CD4-positive, alpha-beta T cell treated with Interleukin-6 at 100 ng/mL for 8 hours (primary cell): ENCODE measurements at regions not wholly inside any gene's neighbourhood (a gene's known extent, or its start where the extent isn't known, plus 50 kb on each side); places are given as distances from the start of the nearest gene placed in this dataset.
"Not testable (repeated sequence)": the region's sequence is repeated elsewhere in the genome, so short reads cannot be mapped to it uniquely, and the experiment has no call there.

Experiments used
- DNase-seq: peaks from one replicate; pipeline ENCODE4 v3.0.0-alpha.2; 2020; ENCODE audit warnings: mixed read lengths, low spot score

- not testable (repeated sequence) for DNase-seq
Observed at GRCh38 chr6:133790756-133791155, 98.2 kb upstream of the TCF21 start.

- not testable (repeated sequence) for DNase-seq
Observed at GRCh38 chr6:133795051-133795450, 93.9 kb upstream of the TCF21 start.

- no peak for DNase-seq
Observed at GRCh38 chr6:133796235-133796634, 92.7 kb upstream of the TCF21 start.

GRCh38 chr6:133799043-133799442 lies 89.9 kb upstream of the TCF21 start:
- DNase-seq: no peak

- DNase-seq: no peak
Observed at GRCh38 chr6:133802861-133803260, 86.1 kb upstream of the TCF21 start.

- DNase-seq: no peak
Observed at GRCh38 chr6:133804265-133804664, 84.6 kb upstream of the TCF21 start.

- DNase-seq: no peak
Observed at GRCh38 chr6:133805876-133806275, 83.0 kb upstream of the TCF21 start.

GRCh38 chr6:133806382-133807140 lies 82.4 kb upstream of the TCF21 start:
- DNase-seq: no peak

GRCh38 chr6:133807501-133807900 lies 81.4 kb upstream of the TCF21 start:
- no peak for DNase-seq

GRCh38 chr6:133809406-133809805 lies 79.5 kb upstream of the TCF21 start:
- DNase-seq: no peak

GRCh38 chr6:133811557-133811956 lies 77.4 kb upstream of the TCF21 start:
- no peak for DNase-seq

GRCh38 chr6:133812446-133812845 lies 76.5 kb upstream of the TCF21 start:
- DNase-seq: not testable (repeated sequence)

- no peak for DNase-seq
Observed at GRCh38 chr6:133814238-133814637, 74.7 kb upstream of the TCF21 start.

GRCh38 chr6:133814797-133815196 lies 74.1 kb upstream of the TCF21 start:
- DNase-seq: no peak

GRCh38 chr6:133815313-133815712 lies 73.6 kb upstream of the TCF21 start:
- DNase-seq: no peak

- DNase-seq: no peak
Observed at GRCh38 chr6:133816171-133816570, 72.7 kb upstream of the TCF21 start.

- DNase-seq: no peak
Observed at GRCh38 chr6:133817460-133818047, 71.4 kb upstream of the TCF21 start.

GRCh38 chr6:133818320-133818719 lies 70.6 kb upstream of the TCF21 start:
- DNase-seq: no peak

- DNase-seq: no peak
Observed at GRCh38 chr6:133820208-133820607, 68.7 kb upstream of the TCF21 start.

- no peak for DNase-seq
Observed at GRCh38 chr6:133827766-133828165, 61.1 kb upstream of the TCF21 start.

- DNase-seq: no peak
Observed at GRCh38 chr6:133833949-133834359, 55.0 kb upstream of the TCF21 start.

- no peak for DNase-seq
Observed at GRCh38 chr6:133834472-133835170, 54.3 kb upstream of the TCF21 start.

- DNase-seq: no peak
Observed at GRCh38 chr6:133835901-133836300, 53.0 kb upstream of the TCF21 start.
